Epithelial cell of esophagus (primary cell): ENCODE measurements at regions not wholly inside any gene's neighbourhood (a gene's known extent, or its start where the extent isn't known, plus 50 kb on each side); places are given as distances from the start of the nearest gene placed in this dataset.
"Not testable (repeated sequence)": the region's sequence is repeated elsewhere in the genome, so short reads cannot be mapped to it uniquely, and the experiment has no call there.

Source experiments
- DNase-seq: peaks from one replicate; pipeline ENCODE4 v3.0.0; 2010; ENCODE audit warnings: low read depth
- H3K4me3 ChIP-seq: 2 replicates; pipeline ENCODE4 v1.5.1; 2011; ENCODE audit warnings: mild to moderate bottlenecking, low read length, control low read depth
- TF ChIP-seq, protein P1 (sequence below): IDR thresholded peaks from 2 replicates; pipeline ENCODE4 v1.5.1; 2011; ENCODE audit warnings: low read depth, mild to moderate bottlenecking, low read length, control low read depth, inconsistent platforms; ENCODE audit not compliant: insufficient read depth; ENCODE audit errors: missing control alignments

DNA sequence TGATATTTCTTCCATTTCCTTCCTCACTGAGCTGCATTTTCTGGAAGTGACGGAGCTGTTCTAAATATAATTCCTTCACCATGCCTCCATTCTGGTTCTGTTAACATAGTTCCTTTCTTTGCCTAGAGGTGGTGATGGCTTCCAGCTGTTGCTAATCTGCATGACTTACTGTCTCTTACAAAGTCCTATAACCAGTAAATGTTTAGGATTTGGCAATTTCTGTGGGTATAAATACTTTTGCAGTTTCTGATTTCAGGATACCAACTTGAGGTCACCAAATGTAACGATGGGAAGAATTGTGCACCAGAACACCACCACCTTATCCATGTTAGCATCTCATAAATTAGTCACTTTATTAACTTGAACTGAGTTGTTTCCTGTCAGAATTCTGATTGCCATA lies 101.7 kb upstream of the FN1 start:
- H3K4me3 ChIP-seq = no peak overlapping the region
- TF ChIP-seq, protein P1, sequence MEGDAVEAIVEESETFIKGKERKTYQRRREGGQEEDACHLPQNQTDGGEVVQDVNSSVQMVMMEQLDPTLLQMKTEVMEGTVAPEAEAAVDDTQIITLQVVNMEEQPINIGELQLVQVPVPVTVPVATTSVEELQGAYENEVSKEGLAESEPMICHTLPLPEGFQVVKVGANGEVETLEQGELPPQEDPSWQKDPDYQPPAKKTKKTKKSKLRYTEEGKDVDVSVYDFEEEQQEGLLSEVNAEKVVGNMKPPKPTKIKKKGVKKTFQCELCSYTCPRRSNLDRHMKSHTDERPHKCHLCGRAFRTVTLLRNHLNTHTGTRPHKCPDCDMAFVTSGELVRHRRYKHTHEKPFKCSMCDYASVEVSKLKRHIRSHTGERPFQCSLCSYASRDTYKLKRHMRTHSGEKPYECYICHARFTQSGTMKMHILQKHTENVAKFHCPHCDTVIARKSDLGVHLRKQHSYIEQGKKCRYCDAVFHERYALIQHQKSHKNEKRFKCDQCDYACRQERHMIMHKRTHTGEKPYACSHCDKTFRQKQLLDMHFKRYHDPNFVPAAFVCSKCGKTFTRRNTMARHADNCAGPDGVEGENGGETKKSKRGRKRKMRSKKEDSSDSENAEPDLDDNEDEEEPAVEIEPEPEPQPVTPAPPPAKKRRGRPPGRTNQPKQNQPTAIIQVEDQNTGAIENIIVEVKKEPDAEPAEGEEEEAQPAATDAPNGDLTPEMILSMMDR = no peak
- DNase-seq = no peak

DNA sequence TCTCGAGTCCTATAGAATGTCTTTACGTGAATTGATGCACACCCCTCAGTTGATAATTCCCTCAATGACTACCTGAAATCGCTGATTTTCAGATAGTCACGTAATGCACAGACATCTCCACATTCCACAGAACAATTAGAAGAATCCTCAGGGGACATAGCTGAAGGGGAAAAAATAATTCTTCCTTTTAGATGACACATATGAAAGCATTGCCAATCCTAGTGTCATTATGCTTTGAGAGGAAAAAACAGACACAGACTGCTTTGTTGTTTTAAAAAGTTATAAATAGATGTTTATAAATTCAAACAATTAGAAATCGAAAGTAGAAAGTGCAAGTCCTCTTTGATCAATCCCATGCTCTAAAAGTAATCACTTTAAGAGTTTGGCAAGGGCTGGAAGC lies 100.6 kb upstream of the FN1 start:
- no peak overlapping the region for H3K4me3 ChIP-seq
- TF ChIP-seq, protein P1 = no peak
- DNase-seq = no peak

DNA sequence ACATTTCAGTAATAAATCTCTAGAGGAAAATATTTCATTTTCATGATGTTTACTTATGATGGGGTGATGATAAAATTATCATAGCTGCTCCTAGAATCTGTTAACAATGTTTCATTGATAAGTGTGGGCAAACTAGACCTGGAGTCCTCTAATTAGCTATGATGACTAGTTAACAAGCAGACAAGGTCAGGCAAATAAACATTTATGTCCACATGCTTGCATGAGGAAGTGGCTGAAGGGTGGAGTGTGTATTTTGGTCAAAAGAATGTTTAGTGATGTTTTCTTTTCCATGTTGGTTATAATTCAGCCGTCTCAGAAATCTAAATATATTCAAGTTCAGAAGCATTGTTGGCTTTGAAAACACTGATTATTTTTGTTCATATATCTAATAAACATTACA lies 99.9 kb upstream of the FN1 start:
- DNase-seq = no peak
- H3K4me3 ChIP-seq = no peak overlapping the region
- TF ChIP-seq, protein P1 = no peak

- no peak overlapping the region for H3K4me3 ChIP-seq
- no peak for DNase-seq
- TF ChIP-seq, protein P1 = no peak
Measured at GRCh38 chr2:215535125-215535668, 99.3 kb upstream of the FN1 start.

- H3K4me3 ChIP-seq, DNase-seq: not testable (repeated sequence)
Measured at GRCh38 chr2:215533716-215534115, 97.8 kb upstream of the FN1 start.

GRCh38 chr2:215532844-215533243 lies 97.0 kb upstream of the FN1 start:
- TF ChIP-seq, protein P1 = no peak
- no peak overlapping the region for H3K4me3 ChIP-seq
- DNase-seq = no peak

DNA sequence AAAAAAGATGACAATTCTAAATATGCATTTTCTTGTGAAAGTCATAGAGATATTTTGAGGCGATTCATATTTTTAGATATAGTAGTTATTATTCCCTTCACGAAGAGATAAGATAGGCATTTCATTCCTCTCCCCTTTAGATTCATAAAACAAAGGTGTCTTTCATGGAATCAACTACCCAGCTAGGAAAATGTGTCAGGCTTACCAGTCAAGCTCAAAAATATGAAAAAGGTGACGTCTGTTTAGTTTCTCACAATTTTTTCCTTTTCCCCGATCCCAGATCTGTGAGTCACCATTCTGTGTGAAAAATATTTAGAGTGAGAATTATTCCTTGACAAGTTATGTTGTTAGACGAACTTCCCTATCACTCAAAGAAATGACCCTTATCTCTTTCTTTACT lies 95.4 kb upstream of the FN1 start:
- H3K4me3 ChIP-seq = no peak overlapping the region
- DNase-seq = peak; percentile 74
- TF ChIP-seq, protein P1 = no peak
